OCI-LY1 (cell line): ENCODE measurements at regions not wholly inside any gene's neighbourhood (a gene's known extent, or its start where the extent isn't known, plus 50 kb on each side); places are given as distances from the start of the nearest gene placed in this dataset.

ENCODE experiments used
- CTCF ChIP-seq: fragments of 200-600 bp; sonication (generic), shearing (Covaris generic); IDR thresholded peaks from 2 replicates; pipeline ENCODE4 v1.5.1; 2017; ENCODE audit warnings: mild to moderate bottlenecking, antibody characterized with exemption, low read length, moderate library complexity, mixed read lengths
- EZH2 ChIP-seq: fragments of 200-600 bp; sonication (generic), shearing (Covaris generic); IDR thresholded peaks from 2 replicates; pipeline ENCODE4 v1.8.0; 2017; ENCODE audit warnings: borderline replicate concordance, mixed run types, mild to moderate bottlenecking, antibody characterized with exemption, low read length, moderate library complexity, mixed read lengths

GRCh38 chr2:66872986-66873754, 438.2 kb downstream of the MEIS1 start:
- TF ChIP-seq CTCF = no peak
- TF ChIP-seq EZH2 = no peak
